ENCODE measurements at regions not wholly inside any gene's neighbourhood (a gene's known extent, or its start where the extent isn't known, plus 50 kb on each side); places are given as distances from the start of the nearest gene placed in this dataset.

DNA sequence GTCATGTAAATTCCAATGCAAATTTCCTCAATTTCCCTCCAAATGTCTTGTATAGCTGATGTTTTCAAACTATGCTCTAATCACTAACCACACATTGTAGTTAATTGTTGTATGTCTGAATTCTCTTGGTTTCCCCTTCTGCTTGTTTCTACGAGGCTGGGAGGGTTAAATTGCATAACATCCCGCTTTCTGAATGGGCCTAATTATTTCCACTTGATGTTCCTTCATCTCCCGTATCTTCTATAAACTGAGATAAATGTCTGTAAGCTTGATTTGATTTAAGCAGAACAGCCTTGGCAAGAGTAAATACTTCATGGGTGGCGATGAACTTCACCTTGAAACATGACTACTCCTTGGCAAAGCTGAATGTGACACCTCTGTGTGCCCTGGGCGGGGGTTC lies 72.2 kb downstream of the SERINC2 start:
- Histone ChIP-seq H3K27ac (ENCODE audit: low read depth, low read length) (no peak overlapping the region), H3K4me3 (ENCODE audit: insufficient read depth, low read length, poor library complexity, severe bottlenecking) (no peak overlapping the region), H3K79me2 (ENCODE audit: insufficient read depth, low read length) (no peaks in the 10 kb centered on the region), H3K9me2 (replicated peaks; ENCODE audit: insufficient read depth, low read length) (no peaks in the 10 kb centered on the region), H4K20me1 (ENCODE audit: low read depth, low read length) (no peaks in the 10 kb centered on the region), H2AFZ (ENCODE audit: low read depth, low read length, severe bottlenecking) (no peak overlapping the region), H3K36me3 (ENCODE audit: low read length) (no peaks in the 10 kb centered on the region), H3K27me3 (ENCODE audit: low read length) (no peaks in the 10 kb centered on the region), H3F3A (ENCODE audit: insufficient read depth) (no peaks in the 10 kb centered on the region), H3K4me2 (ENCODE audit: low read depth, low read length, poor library complexity, severe bottlenecking) (no peak overlapping the region), H3K9me3 (ENCODE audit: insufficient read depth, low read length) (no peaks in the 10 kb centered on the region), H3K9ac (ENCODE audit: low read length) (no peak overlapping the region)
- no peak for TF ChIP-seq EZH2phosphoT487 (conservative IDR thresholded peaks at IDR 0.05; ENCODE audit: low read length)
- TF ChIP-seq, protein P1, sequence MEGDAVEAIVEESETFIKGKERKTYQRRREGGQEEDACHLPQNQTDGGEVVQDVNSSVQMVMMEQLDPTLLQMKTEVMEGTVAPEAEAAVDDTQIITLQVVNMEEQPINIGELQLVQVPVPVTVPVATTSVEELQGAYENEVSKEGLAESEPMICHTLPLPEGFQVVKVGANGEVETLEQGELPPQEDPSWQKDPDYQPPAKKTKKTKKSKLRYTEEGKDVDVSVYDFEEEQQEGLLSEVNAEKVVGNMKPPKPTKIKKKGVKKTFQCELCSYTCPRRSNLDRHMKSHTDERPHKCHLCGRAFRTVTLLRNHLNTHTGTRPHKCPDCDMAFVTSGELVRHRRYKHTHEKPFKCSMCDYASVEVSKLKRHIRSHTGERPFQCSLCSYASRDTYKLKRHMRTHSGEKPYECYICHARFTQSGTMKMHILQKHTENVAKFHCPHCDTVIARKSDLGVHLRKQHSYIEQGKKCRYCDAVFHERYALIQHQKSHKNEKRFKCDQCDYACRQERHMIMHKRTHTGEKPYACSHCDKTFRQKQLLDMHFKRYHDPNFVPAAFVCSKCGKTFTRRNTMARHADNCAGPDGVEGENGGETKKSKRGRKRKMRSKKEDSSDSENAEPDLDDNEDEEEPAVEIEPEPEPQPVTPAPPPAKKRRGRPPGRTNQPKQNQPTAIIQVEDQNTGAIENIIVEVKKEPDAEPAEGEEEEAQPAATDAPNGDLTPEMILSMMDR (IDR thresholded peaks at IDR 0.05; ENCODE audit: insufficient read depth, low read length, poor library complexity, severe bottlenecking), result no peak

- H3K27ac ChIP-seq (ENCODE audit: low read depth, low read length), result no peak overlapping the region
- no peak overlapping the region for H3K4me2 ChIP-seq (ENCODE audit: low read depth, low read length, poor library complexity, severe bottlenecking)
- no peaks in the 10 kb centered on the region for H3K79me2 ChIP-seq (ENCODE audit: insufficient read depth, low read length)
- H3K27me3 ChIP-seq (ENCODE audit: low read length), result no peaks in the 10 kb centered on the region
- no peak overlapping the region for H3K4me3 ChIP-seq (ENCODE audit: insufficient read depth, low read length, poor library complexity, severe bottlenecking)
- H3K9me3 ChIP-seq (ENCODE audit: insufficient read depth, low read length), result no peaks in the 10 kb centered on the region
- no peaks in the 10 kb centered on the region for H3K9me2 ChIP-seq (replicated peaks; ENCODE audit: insufficient read depth, low read length)
- H3K9ac ChIP-seq (ENCODE audit: low read length), result no peak overlapping the region
- no peaks in the 10 kb centered on the region for H3K36me3 ChIP-seq (ENCODE audit: low read length)
- H2AFZ ChIP-seq (ENCODE audit: low read depth, low read length, severe bottlenecking), result no peak overlapping the region
- H4K20me1 ChIP-seq (ENCODE audit: low read depth, low read length), result no peaks in the 10 kb centered on the region
- H3F3A ChIP-seq (ENCODE audit: insufficient read depth), result no peaks in the 10 kb centered on the region
- no peak for TF ChIP-seq EZH2phosphoT487 (conservative IDR thresholded peaks at IDR 0.05; ENCODE audit: low read length)
- TF ChIP-seq, protein P1 (IDR thresholded peaks at IDR 0.05; ENCODE audit: insufficient read depth, low read length, poor library complexity, severe bottlenecking), result no peak
Observed at GRCh38 chr1:31487143-31487542, 74.1 kb downstream of the SERINC2 start.

DNA sequence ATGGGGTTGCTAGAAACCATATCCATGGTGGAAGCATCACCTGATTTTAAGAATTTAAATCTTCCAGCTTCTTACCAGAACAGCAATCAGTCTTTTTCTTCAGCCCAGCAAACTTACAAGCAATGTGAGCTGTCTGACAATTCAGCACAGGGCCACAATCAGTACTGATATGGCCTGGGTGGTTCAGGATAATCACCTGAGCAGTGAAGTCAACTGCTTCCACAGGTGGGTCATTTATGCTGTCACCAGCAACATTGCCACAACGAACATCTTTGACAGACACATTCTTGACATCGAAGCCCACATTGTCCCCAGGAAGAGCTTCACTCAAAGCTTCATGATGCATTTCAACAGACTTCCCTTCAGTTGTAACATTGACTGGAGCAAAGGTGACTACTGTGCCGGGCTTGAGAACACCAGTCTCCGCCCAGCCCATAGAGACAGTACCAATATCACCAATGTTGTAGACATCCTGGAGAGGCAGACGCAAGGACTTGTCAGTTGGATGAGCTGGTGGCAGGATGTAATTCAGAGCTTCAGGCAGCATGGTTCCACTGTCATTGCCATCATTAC lies 74.8 kb downstream of the SERINC2 start:
- Histone ChIP-seq H3K4me2 (ENCODE audit: low read depth, low read length, poor library complexity, severe bottlenecking) (no peak overlapping the region), H3K9me3 (ENCODE audit: insufficient read depth, low read length) (no peaks in the 10 kb centered on the region), H3K36me3 (ENCODE audit: low read length) (no peaks in the 10 kb centered on the region), H3K27ac (ENCODE audit: low read depth, low read length) (no peak overlapping the region), H4K20me1 (ENCODE audit: low read depth, low read length) (no peaks in the 10 kb centered on the region), H3K9me2 (replicated peaks; ENCODE audit: insufficient read depth, low read length) (no peaks in the 10 kb centered on the region), H3K27me3 (ENCODE audit: low read length) (no peaks in the 10 kb centered on the region), H3K4me3 (ENCODE audit: insufficient read depth, low read length, poor library complexity, severe bottlenecking) (no peak overlapping the region), H3K9ac (ENCODE audit: low read length) (no peak overlapping the region), H3K79me2 (ENCODE audit: insufficient read depth, low read length) (no peaks in the 10 kb centered on the region), H2AFZ (ENCODE audit: low read depth, low read length, severe bottlenecking) (no peak overlapping the region), H3F3A (ENCODE audit: insufficient read depth) (no peaks in the 10 kb centered on the region)
- TF ChIP-seq, protein P1 (IDR thresholded peaks at IDR 0.05; ENCODE audit: insufficient read depth, low read length, poor library complexity, severe bottlenecking), result no peak
- no peak for TF ChIP-seq EZH2phosphoT487 (conservative IDR thresholded peaks at IDR 0.05; ENCODE audit: low read length)

Measured in SU-DHL-6 (cell line).